ENCODE measurements at regions not wholly inside any gene's neighbourhood (a gene's known extent, or its start where the extent isn't known, plus 50 kb on each side); places are given as distances from the start of the nearest gene placed in this dataset.

DNA sequence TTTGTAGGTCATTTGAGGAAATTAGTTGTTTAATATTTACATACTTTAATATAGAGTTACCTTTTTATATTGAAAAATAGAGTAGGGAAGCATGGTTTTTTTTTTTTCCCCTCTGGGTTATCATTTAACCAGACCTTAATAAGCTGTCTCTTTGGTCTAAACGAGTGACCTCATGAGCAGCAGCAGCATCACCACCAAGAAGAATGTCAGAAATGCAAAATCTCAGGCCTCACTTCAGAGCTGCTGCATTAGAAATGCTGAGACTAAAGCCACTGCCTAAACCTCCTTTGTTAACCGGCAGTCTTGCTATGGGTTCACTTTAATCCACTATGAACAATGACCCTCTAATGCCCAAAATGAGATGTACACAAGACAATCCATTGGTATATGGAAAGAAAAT is 733.7 kb upstream of the FAM98A start:
- no peak overlapping the region for H3K4me2 ChIP-seq (ENCODE audit: low read length)
- no peak overlapping the region for H2AK5ac ChIP-seq (ENCODE audit: low read length)
- DNase-seq: peak; percentile 14
- H3K79me1 ChIP-seq (ENCODE audit: low read length): no peaks in the 10 kb centered on the region
- H3K4ac ChIP-seq (ENCODE audit: low read depth, low read length): no peak overlapping the region
- H4K8ac ChIP-seq (ENCODE audit: low read depth, low read length): no peak overlapping the region
- no peak overlapping the region for H3K56ac ChIP-seq (ENCODE audit: low read length)
- H3K23ac ChIP-seq (ENCODE audit: low read length): no peak overlapping the region
- H3K4me3 ChIP-seq (ENCODE audit: low read length): no peak overlapping the region
- no peak overlapping the region for H3K9ac ChIP-seq (ENCODE audit: low read length)
- no peaks in the 10 kb centered on the region for H3K36me3 ChIP-seq (ENCODE audit: control insufficient read depth, insufficient read depth, low read length)
- no peak overlapping the region for H3K27ac ChIP-seq (ENCODE audit: low read depth, low read length)
- no peak overlapping the region for H2BK120ac ChIP-seq (ENCODE audit: low read depth, low read length)
- H4K5ac ChIP-seq (ENCODE audit: low read length): no peak overlapping the region
- H2BK15ac ChIP-seq (replicated peaks; ENCODE audit: low read depth): no peak overlapping the region
- no peak overlapping the region for H3K18ac ChIP-seq (ENCODE audit: low read length)
- no peaks in the 10 kb centered on the region for H3K4me1 ChIP-seq (ENCODE audit: control insufficient read depth, low read depth, low read length)
- no CpG with 5 or more reads among the region's 2 CpGs for WGBS (ENCODE audit: extremely low coverage, insufficient coverage, low lambda C conversion rate)
- H2BK5ac ChIP-seq (ENCODE audit: low read length): no peak overlapping the region
- H3K79me2 ChIP-seq (ENCODE audit: control insufficient read depth, insufficient read depth, low read length): no peaks in the 10 kb centered on the region
- H3K27me3 ChIP-seq (ENCODE audit: insufficient read depth, low read length, poor library complexity): no peaks in the 10 kb centered on the region

- no peak overlapping the region for H2BK5ac ChIP-seq (ENCODE audit: low read length)
- no peak overlapping the region for H4K8ac ChIP-seq (ENCODE audit: low read depth, low read length)
- no peak overlapping the region for H3K9ac ChIP-seq (ENCODE audit: low read length)
- no peaks in the 10 kb centered on the region for H3K4me1 ChIP-seq (ENCODE audit: control insufficient read depth, low read depth, low read length)
- H3K4me2 ChIP-seq (ENCODE audit: low read length): no peak overlapping the region
- no peaks in the 10 kb centered on the region for H3K36me3 ChIP-seq (ENCODE audit: control insufficient read depth, insufficient read depth, low read length)
- no peak overlapping the region for H3K4me3 ChIP-seq (ENCODE audit: low read length)
- no CpG with 5 or more reads among the region's 2 CpGs for WGBS (ENCODE audit: extremely low coverage, insufficient coverage, low lambda C conversion rate)
- H3K27ac ChIP-seq (ENCODE audit: low read depth, low read length): no peak overlapping the region
- H3K23ac ChIP-seq (ENCODE audit: low read length): no peak overlapping the region
- no peaks in the 10 kb centered on the region for H3K79me1 ChIP-seq (ENCODE audit: low read length)
- DNase-seq: no peak
- no peak overlapping the region for H3K56ac ChIP-seq (ENCODE audit: low read length)
- no peak overlapping the region for H2AK5ac ChIP-seq (ENCODE audit: low read length)
- no peak overlapping the region for H3K4ac ChIP-seq (ENCODE audit: low read depth, low read length)
- H2BK15ac ChIP-seq (replicated peaks; ENCODE audit: low read depth): no peak overlapping the region
- H4K5ac ChIP-seq (ENCODE audit: low read length): no peak overlapping the region
- no peaks in the 10 kb centered on the region for H3K79me2 ChIP-seq (ENCODE audit: control insufficient read depth, insufficient read depth, low read length)
- H3K27me3 ChIP-seq (ENCODE audit: insufficient read depth, low read length, poor library complexity): no peaks in the 10 kb centered on the region
- no peak overlapping the region for H2BK120ac ChIP-seq (ENCODE audit: low read depth, low read length)
- H3K18ac ChIP-seq (ENCODE audit: low read length): no peak overlapping the region
Observed at GRCh38 chr2:34320056-34320455, 721.0 kb upstream of the FAM98A start.

DNA sequence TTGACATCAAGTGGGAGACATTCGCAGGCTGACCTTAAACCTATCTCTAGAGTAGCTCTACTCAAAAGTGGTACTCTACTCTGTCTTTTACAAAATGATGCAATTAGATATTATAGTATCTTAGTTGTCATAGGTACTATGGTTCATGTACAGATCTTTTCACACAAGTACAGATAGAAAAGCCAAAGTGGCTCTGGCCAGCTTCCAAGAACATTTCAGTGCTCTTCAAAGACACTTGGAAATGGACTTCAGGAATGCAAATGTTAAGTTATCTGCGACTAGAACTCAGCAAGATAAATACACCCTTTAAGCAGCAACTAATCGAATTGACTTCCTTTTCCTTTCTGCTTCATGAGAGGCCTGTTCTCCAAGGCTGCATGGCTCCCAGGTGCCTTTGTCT is 718.7 kb upstream of the FAM98A start:
- no peak overlapping the region for H3K4ac ChIP-seq (ENCODE audit: low read depth, low read length)
- no peak overlapping the region for H3K27ac ChIP-seq (ENCODE audit: low read depth, low read length)
- no peak overlapping the region for H3K4me3 ChIP-seq (ENCODE audit: low read length)
- no peak overlapping the region for H2BK15ac ChIP-seq (replicated peaks; ENCODE audit: low read depth)
- no peaks in the 10 kb centered on the region for H3K27me3 ChIP-seq (ENCODE audit: insufficient read depth, low read length, poor library complexity)
- no peak overlapping the region for H2AK5ac ChIP-seq (ENCODE audit: low read length)
- no peak overlapping the region for H2BK5ac ChIP-seq (ENCODE audit: low read length)
- no peak for DNase-seq
- no peaks in the 10 kb centered on the region for H3K36me3 ChIP-seq (ENCODE audit: control insufficient read depth, insufficient read depth, low read length)
- no peak overlapping the region for H3K4me2 ChIP-seq (ENCODE audit: low read length)
- WGBS (ENCODE audit: extremely low coverage, insufficient coverage, low lambda C conversion rate): no CpG with 5 or more reads among the region's 3 CpGs
- H2BK120ac ChIP-seq (ENCODE audit: low read depth, low read length): no peak overlapping the region
- H4K5ac ChIP-seq (ENCODE audit: low read length): no peak overlapping the region
- H3K18ac ChIP-seq (ENCODE audit: low read length): no peak overlapping the region
- H4K8ac ChIP-seq (ENCODE audit: low read depth, low read length): no peak overlapping the region
- no peak overlapping the region for H3K23ac ChIP-seq (ENCODE audit: low read length)
- no peak overlapping the region for H3K56ac ChIP-seq (ENCODE audit: low read length)
- H3K79me1 ChIP-seq (ENCODE audit: low read length): no peaks in the 10 kb centered on the region
- H3K9ac ChIP-seq (ENCODE audit: low read length): no peak overlapping the region
- H3K79me2 ChIP-seq (ENCODE audit: control insufficient read depth, insufficient read depth, low read length): no peaks in the 10 kb centered on the region
- H3K4me1 ChIP-seq (ENCODE audit: control insufficient read depth, low read depth, low read length): no peaks in the 10 kb centered on the region

DNA sequence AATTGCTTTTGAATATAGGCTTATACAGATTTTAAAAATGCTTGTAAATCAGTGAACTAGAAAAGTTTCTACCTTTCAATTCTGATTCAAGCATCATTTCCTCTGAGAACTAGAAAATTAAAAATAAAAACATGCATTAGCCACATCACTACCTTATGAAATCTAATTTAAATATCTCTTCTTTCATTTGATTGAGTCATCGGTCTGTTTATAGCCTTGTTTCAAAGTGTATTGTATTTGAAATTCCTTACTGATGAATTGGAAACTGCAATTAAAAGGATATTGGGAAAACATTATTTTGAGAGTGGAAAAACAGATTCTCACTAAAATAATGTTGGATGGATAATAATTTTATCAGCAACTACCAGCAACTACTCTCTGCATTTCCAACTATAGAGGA is 717.7 kb upstream of the FAM98A start:
- H2BK5ac ChIP-seq (ENCODE audit: low read length): no peak overlapping the region
- H3K9ac ChIP-seq (ENCODE audit: low read length): no peak overlapping the region

DNA sequence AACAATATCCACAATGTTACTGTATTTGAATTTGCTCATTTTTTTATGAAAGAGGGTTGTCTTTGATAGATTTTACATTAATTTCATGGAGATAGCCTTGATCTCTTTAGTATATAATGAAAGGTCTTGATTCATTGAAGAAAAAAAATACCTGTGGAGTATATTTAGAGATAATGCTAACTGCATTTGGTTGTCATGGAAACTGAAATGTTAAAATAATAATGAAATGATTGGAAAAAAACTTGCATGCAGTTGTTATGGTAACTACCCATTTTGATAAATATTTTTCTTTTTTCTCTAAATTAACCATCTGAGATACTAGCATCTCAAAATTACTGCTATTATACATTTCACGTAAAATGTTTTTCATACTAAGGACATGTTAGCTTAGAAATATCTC is 712.7 kb upstream of the FAM98A start:
- Histone ChIP-seq H2BK15ac (replicated peaks; ENCODE audit: low read depth) (no peak overlapping the region), H3K27ac (ENCODE audit: low read depth, low read length) (no peak overlapping the region), H4K8ac (ENCODE audit: low read depth, low read length) (no peak overlapping the region), H3K4me3 (ENCODE audit: low read length) (no peak overlapping the region), H3K9ac (ENCODE audit: low read length) (no peak overlapping the region), H3K79me2 (ENCODE audit: control insufficient read depth, insufficient read depth, low read length) (no peaks in the 10 kb centered on the region), H4K5ac (ENCODE audit: low read length) (no peak overlapping the region), H3K79me1 (ENCODE audit: low read length) (no peaks in the 10 kb centered on the region), H3K4ac (ENCODE audit: low read depth, low read length) (no peak overlapping the region), H2AK5ac (ENCODE audit: low read length) (no peak overlapping the region), H2BK120ac (ENCODE audit: low read depth, low read length) (no peak overlapping the region), H3K4me2 (ENCODE audit: low read length) (no peak overlapping the region), H3K4me1 (ENCODE audit: control insufficient read depth, low read depth, low read length) (no peaks in the 10 kb centered on the region), H2BK5ac (ENCODE audit: low read length) (no peak overlapping the region), H3K36me3 (ENCODE audit: control insufficient read depth, insufficient read depth, low read length) (no peaks in the 10 kb centered on the region), H3K23ac (ENCODE audit: low read length) (no peak overlapping the region), H3K18ac (ENCODE audit: low read length) (no peak overlapping the region), H3K56ac (ENCODE audit: low read length) (no peak overlapping the region), H3K27me3 (ENCODE audit: insufficient read depth, low read length, poor library complexity) (no peaks in the 10 kb centered on the region)
- WGBS (ENCODE audit: extremely low coverage, insufficient coverage, low lambda C conversion rate): no CpG with 5 or more reads among the region's 1 CpG
- no peak for DNase-seq

More for the DNA sequence above, 717.7 kb upstream of the FAM98A start:
- Histone ChIP-seq H3K4me1 (ENCODE audit: control insufficient read depth, low read depth, low read length) (no peaks in the 10 kb centered on the region), H2BK120ac (ENCODE audit: low read depth, low read length) (no peak overlapping the region), H3K4ac (ENCODE audit: low read depth, low read length) (no peak overlapping the region), H3K79me2 (ENCODE audit: control insufficient read depth, insufficient read depth, low read length) (no peaks in the 10 kb centered on the region), H3K56ac (ENCODE audit: low read length) (no peak overlapping the region), H3K27ac (ENCODE audit: low read depth, low read length) (no peak overlapping the region), H4K5ac (ENCODE audit: low read length) (no peak overlapping the region), H3K79me1 (ENCODE audit: low read length) (no peaks in the 10 kb centered on the region), H3K4me2 (ENCODE audit: low read length) (no peak overlapping the region), H2AK5ac (ENCODE audit: low read length) (no peak overlapping the region), H3K4me3 (ENCODE audit: low read length) (no peak overlapping the region), H3K27me3 (ENCODE audit: insufficient read depth, low read length, poor library complexity) (no peaks in the 10 kb centered on the region), H3K23ac (ENCODE audit: low read length) (no peak overlapping the region), H2BK15ac (replicated peaks; ENCODE audit: low read depth) (no peak overlapping the region), H4K8ac (ENCODE audit: low read depth, low read length) (no peak overlapping the region), H3K36me3 (ENCODE audit: control insufficient read depth, insufficient read depth, low read length) (no peaks in the 10 kb centered on the region), H3K18ac (ENCODE audit: low read length) (no peak overlapping the region)
- DNase-seq: no peak
- no CpG with 5 or more reads among the region's 1 CpG for WGBS (ENCODE audit: extremely low coverage, insufficient coverage, low lambda C conversion rate)

DNA sequence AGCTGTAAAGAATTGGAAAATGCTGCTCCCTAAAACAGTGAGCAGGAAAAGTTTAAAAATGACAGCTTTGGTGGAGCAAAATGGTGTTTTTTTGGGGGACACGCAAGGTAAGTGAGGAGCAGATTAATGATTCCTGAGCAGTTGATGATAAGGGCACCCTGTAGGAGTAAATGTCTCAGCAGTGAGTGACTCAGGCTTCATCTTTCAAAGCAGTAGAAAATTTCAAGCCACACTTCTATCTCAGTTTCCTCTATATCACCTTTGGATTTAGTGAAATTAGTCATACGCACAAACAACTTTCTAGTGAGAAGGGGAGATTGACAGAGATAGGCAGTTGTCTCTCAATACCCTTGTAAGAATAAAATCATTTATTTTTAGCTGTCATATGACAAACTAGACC is 709.0 kb upstream of the FAM98A start:
- Histone ChIP-seq H4K8ac (ENCODE audit: low read depth, low read length) (no peak overlapping the region), H3K9ac (ENCODE audit: low read length) (no peak overlapping the region), H2BK5ac (ENCODE audit: low read length) (no peak overlapping the region), H3K56ac (ENCODE audit: low read length) (no peak overlapping the region), H3K79me1 (ENCODE audit: low read length) (no peaks in the 10 kb centered on the region), H3K4ac (ENCODE audit: low read depth, low read length) (no peak overlapping the region), H3K23ac (ENCODE audit: low read length) (no peak overlapping the region), H2BK120ac (ENCODE audit: low read depth, low read length) (no peak overlapping the region), H3K79me2 (ENCODE audit: control insufficient read depth, insufficient read depth, low read length) (no peaks in the 10 kb centered on the region), H2AK5ac (ENCODE audit: low read length) (no peak overlapping the region), H2BK15ac (replicated peaks; ENCODE audit: low read depth) (no peak overlapping the region), H3K18ac (ENCODE audit: low read length) (no peak overlapping the region), H3K36me3 (ENCODE audit: control insufficient read depth, insufficient read depth, low read length) (no peaks in the 10 kb centered on the region), H3K4me2 (ENCODE audit: low read length) (no peak overlapping the region), H4K5ac (ENCODE audit: low read length) (no peak overlapping the region), H3K27ac (ENCODE audit: low read depth, low read length) (no peak overlapping the region), H3K27me3 (ENCODE audit: insufficient read depth, low read length, poor library complexity) (no peaks in the 10 kb centered on the region), H3K4me1 (ENCODE audit: control insufficient read depth, low read depth, low read length) (no peaks in the 10 kb centered on the region), H3K4me3 (ENCODE audit: low read length) (no peak overlapping the region)
- no CpG with 5 or more reads among the region's 2 CpGs for WGBS (ENCODE audit: extremely low coverage, insufficient coverage, low lambda C conversion rate)
- no peak for DNase-seq
